Calu3 (cell line): ENCODE measurements at regions not wholly inside any gene's neighbourhood (a gene's known extent, or its start where the extent isn't known, plus 50 kb on each side); places are given as distances from the start of the nearest gene placed in this dataset.
"Not testable (repeated sequence)": the region's sequence is repeated elsewhere in the genome, so short reads cannot be mapped to it uniquely, and the experiment has no call there.

Experiments
- BruUV-seq: library from RNA; stranded (reverse); fragments of 400-500 nt; replicated peaks from 2 replicates; lab custom pipeline; 2021; lab: Mats Ljungman, UMichigan
- CTCF ChIA-PET: fragments of 300-600 bp; sonication (Branson Sonifier 250); formaldehyde crosslinking; loops from one replicate; lab custom pipeline; 2022; ENCODE audit warnings: antibody characterized with exemption; lab: Charles Lee
- DNase-seq: peaks from one replicate; pipeline ENCODE4 v3.0.0; 2022
- H3K27ac Mint-ChIP-seq: one replicate; pipeline ENCODE4 v1.8.0; 2022; ENCODE audit warnings: mixed read lengths; ENCODE audit not compliant: unreplicated experiment
- H3K27me3 Mint-ChIP-seq: one replicate; pipeline ENCODE4 v1.8.0; 2022; ENCODE audit warnings: mixed read lengths; ENCODE audit not compliant: unreplicated experiment
- H3K36me3 Mint-ChIP-seq: one replicate; pipeline ENCODE4 v1.8.0; 2022; ENCODE audit warnings: mild to moderate bottlenecking, moderate library complexity, mixed read lengths; ENCODE audit not compliant: insufficient read depth, unreplicated experiment
- H3K4me1 Mint-ChIP-seq: one replicate; pipeline ENCODE4 v1.8.0; 2022; ENCODE audit warnings: mild to moderate bottlenecking, low read depth, mixed read lengths; ENCODE audit not compliant: unreplicated experiment
- H3K4me3 Mint-ChIP-seq: one replicate; pipeline ENCODE4 v1.8.0; 2022; ENCODE audit warnings: mild to moderate bottlenecking, low read depth, moderate library complexity, mixed read lengths; ENCODE audit not compliant: unreplicated experiment
- H3K9me3 Mint-ChIP-seq: one replicate; pipeline ENCODE4 v1.8.0; 2022; ENCODE audit warnings: low read depth, mixed read lengths; ENCODE audit not compliant: unreplicated experiment
- CTCF ChIP-seq: fragments of 200-600 bp; IDR thresholded peaks from one replicate; pipeline ENCODE4 v1.8.0; 2022; ENCODE audit warnings: antibody characterized with exemption; ENCODE audit not compliant: unreplicated experiment
- intact Hi-C: fragments of 100-400 bp; cut with micrococcal nuclease; formaldehyde crosslinking; loops from one replicate; pipeline ENCODE4 v1.10.0; 2022; ENCODE audit not compliant: unreplicated experiment

DNA sequence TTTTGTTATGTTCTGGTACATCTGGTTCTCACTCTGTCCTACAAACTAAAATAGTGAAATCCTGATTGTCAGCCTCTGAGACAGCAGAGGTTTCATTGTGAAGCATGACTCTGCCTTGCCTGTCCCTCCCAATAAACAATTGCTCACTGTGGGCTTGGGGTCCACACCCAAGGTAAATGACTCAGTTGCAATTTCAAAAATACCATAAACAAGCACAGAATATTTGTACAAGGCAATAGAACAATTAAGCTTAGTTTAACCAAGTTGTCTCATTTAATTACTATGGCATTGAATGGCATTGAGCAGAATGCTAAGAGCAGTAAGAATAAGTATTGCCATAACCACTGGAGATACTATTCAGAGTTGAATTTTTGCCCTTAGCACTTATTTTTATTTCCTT, 353.6 kb downstream of the SPRY2 start:
- Mint-ChIP-seq H3K36me3 (no peaks in the 10 kb centered on the region), H3K9me3 (no peaks in the 10 kb centered on the region), H3K27ac (no peak overlapping the region), H3K4me3 (no peak overlapping the region), H3K27me3 (no peaks in the 10 kb centered on the region), H3K4me1 (no peaks in the 10 kb centered on the region)
- TF ChIP-seq CTCF: no peak
- CTCF ChIA-PET: no interaction called here
- BruUV-seq: no TSS peak
- intact Hi-C loops: no loop called here
- no peak for DNase-seq

GRCh38 chr13:79986890-79987289, 354.0 kb downstream of the SPRY2 start:
- CTCF ChIA-PET: no interaction called here
- no peak for DNase-seq
- no peaks in the 10 kb centered on the region for H3K36me3 Mint-ChIP-seq
- no peaks in the 10 kb centered on the region for H3K4me1 Mint-ChIP-seq
- BruUV-seq: no TSS peak
- H3K27me3 Mint-ChIP-seq: no peaks in the 10 kb centered on the region
- no peak for TF ChIP-seq CTCF
- H3K27ac Mint-ChIP-seq: no peak overlapping the region
- no peaks in the 10 kb centered on the region for H3K9me3 Mint-ChIP-seq
- no peak overlapping the region for H3K4me3 Mint-ChIP-seq
- intact Hi-C loops: no loop called here

DNA sequence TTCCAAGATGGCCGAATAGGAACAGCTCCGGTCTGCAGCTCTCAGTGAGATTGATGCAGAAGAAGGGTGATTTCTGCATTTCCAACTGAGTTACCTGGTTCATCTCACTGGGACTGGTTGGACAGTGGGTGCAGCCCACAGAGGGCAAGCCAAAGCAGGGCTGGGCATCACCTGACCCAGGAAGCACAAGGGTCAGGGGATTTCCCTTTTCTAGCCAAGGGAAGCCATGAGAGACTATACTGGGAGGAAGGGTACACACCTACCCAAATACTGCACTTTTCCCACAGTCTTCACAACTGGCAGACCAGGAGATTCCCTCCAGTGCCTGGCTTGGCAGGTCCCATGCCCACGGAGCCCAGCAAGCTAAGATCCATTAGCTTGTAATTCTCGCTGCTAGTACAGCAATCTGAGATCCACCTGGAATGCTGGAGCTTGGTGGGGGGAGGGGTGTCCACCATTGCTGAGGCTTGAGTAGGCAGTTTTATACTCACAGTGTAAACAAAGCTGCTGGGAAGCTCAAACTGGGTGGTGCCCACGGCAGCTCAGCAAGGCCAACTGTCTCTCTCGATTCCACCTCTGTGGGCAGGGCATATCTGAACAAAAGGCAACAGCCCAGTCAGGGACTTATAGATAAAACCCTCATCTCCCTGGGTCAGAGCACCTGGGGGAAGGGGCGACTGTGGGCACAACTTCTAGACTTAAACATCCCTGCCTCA, 365.8 kb downstream of the SPRY2 start:
- H3K4me1 Mint-ChIP-seq, H3K36me3 Mint-ChIP-seq, H3K27ac Mint-ChIP-seq, H3K27me3 Mint-ChIP-seq, BruUV-seq, H3K9me3 Mint-ChIP-seq, intact Hi-C loops, H3K4me3 Mint-ChIP-seq, CTCF ChIA-PET, DNase-seq: not testable (repeated sequence)

DNA sequence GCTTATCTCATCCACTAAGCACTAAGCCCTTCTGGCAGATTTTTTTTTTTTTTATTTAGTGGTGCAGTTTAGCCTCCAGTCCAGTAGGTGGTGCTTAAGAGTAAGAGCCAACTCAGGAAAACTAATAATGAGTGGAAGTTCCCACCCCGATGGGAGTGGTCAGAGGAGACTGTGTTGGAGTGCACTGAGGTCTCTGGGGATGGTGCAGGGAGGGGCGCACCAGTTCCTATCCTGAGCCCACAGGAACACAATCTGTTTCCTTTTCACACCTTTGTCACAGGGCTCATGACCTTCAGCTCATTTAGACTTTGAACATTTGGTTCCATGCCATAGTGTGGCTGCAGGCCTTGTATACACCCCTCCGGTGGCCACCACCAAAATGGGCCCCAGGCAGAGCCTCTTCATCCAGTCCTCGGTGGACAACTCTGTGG, 367.4 kb downstream of the SPRY2 start:
- Mint-ChIP-seq H3K4me1 (no peaks in the 10 kb centered on the region), H3K27me3 (no peaks in the 10 kb centered on the region), H3K36me3 (no peaks in the 10 kb centered on the region), H3K27ac (no peak overlapping the region), H3K9me3 (peaks cover 6% of the 10 kb centered on the region), H3K4me3 (no peak overlapping the region)
- BruUV-seq: no TSS peak
- intact Hi-C loops: no loop called here
- CTCF ChIA-PET: no interaction called here
- DNase-seq: no peak
- TF ChIP-seq CTCF: no peak

DNA sequence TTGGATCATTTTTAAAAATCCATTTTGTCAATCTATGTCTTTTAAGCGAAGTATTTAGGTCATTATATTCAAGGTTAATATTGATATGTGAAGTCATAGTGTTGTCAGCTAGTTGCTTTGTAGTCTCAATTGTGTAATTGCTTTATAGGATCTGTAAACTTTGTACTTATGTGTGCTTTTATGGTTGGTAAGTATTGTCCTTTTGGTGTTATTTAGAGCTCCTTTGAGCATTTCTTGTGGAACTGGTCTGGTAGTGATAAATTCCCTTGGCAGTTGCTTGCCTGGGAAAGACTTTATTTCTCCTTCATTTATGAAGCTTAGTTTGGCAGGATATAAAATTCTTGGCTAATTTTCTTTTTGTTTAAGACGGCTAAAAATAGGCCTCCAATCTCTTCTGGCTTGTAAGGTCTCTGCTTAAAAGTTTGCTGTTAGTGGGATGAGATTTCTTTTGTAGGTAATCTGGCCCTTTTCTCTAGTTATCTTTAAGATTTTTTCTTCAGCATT, 368.8 kb downstream of the SPRY2 start:
- CTCF ChIA-PET: no interaction called here
- intact Hi-C loops: no loop called here
- no peaks in the 10 kb centered on the region for H3K27me3 Mint-ChIP-seq
- no peak for DNase-seq
- BruUV-seq: no TSS peak
- H3K9me3 Mint-ChIP-seq: no peaks in the 10 kb centered on the region
- H3K4me1 Mint-ChIP-seq: no peaks in the 10 kb centered on the region
- no peak overlapping the region for H3K27ac Mint-ChIP-seq
- no peak overlapping the region for H3K4me3 Mint-ChIP-seq
- no peaks in the 10 kb centered on the region for H3K36me3 Mint-ChIP-seq
- TF ChIP-seq CTCF: no peak
